GM21786 (cell line): ENCODE measurements at regions not wholly inside any gene's neighbourhood (a gene's known extent, or its start where the extent isn't known, plus 50 kb on each side); places are given as distances from the start of the nearest gene placed in this dataset.

Source experiments
- ATAC-seq: cut with Tn5 transposase; IDR thresholded peaks from one replicate; pipeline ENCODE4 v1.9.1; 2021; ENCODE audit not compliant: unreplicated experiment

DNA sequence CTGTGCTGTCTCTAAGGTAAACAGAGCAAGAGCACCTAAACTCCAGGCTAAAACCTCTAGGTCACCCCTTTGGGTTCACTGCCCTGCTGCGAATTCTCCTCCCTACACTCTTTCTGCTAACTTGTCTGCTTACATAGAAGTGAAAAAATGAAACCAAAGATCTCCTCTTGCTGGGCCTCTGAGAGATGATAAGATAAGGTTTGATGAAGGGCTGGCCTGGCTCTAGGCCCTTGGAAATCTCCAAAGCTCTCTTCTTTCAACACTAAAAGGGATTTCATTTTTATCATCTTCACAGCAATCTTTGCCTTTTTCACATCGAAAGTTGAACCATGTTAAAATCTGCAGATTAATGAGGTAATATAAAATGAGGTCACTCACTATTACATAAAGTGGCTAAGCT lies 450.8 kb upstream of the TLE4 start:
- no peak for ATAC-seq

DNA sequence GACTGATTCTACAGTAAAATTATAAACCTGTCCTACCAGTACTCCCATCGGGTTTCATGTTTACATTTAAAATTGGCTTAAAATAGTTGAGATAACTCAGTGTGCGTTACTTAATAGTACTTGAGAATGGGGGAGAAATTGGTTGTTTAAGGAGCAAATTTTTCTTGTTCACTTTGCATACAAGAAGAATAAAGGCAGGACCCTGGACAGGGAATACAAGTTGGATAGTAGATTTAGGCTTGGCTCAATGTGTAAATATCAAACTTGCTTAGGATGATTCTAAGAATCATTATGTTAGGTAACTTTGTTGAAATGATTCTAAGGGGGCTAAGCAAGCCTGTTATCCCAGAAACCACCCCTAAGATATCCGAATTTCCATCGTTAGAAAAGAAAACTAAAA lies 448.4 kb upstream of the TLE4 start:
- ATAC-seq = no peak

GRCh38 chr9:79127661-79128060 lies 444.1 kb upstream of the TLE4 start:
- ATAC-seq = no peak

DNA sequence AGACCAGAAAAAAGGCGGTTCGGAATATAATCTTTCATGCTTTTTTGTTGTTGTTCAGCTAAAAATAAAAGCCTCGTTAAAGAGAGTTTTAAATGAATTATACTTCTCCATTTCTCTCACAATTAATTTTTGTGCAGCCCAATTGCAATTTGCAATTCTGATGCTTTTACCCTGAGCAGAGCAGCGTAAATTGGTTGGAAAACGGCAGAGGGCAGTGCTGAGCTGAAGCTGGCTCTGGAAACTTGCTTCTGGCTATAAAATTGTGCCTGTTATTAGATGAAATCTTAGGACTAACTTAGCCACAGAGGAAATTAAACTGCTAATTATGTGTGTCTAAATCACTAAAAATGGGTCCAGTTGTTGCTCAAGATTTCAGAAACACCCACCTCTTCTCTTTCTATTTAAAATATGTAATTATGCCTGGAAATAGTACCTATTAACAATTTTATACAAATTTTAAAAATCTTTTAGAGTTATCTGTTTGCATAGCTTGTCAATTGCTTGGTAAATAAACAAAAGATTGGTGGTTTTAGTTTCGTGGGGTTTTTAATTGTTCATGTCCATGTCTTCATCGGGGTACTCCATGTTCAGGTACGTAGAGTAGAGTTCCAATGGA lies 441.8 kb upstream of the TLE4 start:
- no peak for ATAC-seq

DNA sequence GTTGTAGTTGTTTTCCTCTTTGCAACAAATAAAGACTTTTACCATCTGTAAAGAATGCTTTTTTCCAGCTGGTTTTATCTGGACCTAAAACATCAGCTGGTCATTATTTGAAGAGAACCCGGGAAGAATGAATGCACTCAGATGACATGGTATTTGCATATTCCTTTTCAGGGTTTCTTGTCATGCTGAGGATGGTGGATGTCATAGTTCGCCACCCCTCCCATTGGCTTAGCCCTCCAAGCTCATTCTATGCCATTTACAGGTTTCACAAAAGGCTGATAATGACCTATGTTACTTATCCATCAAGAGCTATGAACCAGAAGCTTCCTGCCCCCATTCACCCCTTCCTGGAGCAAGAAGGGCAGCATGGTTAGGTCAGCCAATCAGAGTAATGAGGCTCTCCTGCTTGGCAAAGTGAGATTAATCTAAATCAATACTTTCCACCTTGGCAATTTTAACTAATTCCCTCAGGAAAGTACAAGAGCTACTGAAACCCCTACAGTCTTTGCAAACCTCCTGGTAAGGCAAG lies 440.5 kb upstream of the TLE4 start:
- ATAC-seq = no peak

DNA sequence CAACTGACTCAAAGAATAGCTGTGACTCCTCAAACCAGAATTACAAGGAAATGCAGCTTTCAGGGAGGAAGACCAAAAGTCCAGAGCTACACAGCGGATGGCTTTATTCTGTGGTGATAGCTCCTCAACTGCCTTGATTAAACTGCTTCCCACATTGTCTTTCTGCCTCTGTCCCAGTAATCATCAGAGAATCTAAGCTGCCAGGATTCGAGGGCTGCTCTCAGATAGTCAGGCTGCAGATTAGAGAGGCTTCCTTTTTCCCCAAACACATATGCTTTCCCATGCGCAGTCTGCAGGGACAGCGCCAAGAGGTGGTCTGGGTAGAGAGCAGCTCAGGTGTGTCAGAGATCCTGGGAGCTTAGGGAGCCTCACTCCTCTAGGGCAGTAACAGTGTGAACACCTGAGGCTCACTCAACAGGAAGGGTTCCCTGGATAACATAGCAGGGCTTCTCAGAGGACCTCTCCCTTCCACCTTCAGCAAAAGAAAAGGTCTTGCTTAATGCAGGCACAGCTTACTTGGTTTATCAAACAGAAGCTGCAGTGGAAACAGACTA lies 439.9 kb upstream of the TLE4 start:
- no peak for ATAC-seq

DNA sequence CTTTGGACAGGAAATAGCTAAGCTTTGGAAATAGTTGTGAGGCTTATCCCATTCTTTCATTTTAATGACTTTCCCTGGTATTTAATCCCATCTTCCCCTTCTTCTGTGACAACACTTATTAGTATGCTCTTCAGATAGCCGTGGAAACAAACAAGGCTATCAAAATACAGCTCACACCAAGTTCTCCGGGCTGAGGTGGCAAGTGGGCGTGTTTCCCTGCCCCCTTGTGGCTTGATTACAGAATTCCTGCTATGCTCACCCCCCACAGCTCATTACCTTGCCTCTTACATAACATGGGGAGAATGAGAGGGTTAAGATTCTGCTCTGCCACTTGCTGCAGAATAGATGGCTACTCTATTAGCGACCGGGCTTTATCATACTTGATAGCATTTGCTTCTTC lies 437.1 kb upstream of the TLE4 start:
- ATAC-seq = no peak

GRCh38 chr9:79135681-79136415 lies 435.9 kb upstream of the TLE4 start:
- no peak for ATAC-seq

DNA sequence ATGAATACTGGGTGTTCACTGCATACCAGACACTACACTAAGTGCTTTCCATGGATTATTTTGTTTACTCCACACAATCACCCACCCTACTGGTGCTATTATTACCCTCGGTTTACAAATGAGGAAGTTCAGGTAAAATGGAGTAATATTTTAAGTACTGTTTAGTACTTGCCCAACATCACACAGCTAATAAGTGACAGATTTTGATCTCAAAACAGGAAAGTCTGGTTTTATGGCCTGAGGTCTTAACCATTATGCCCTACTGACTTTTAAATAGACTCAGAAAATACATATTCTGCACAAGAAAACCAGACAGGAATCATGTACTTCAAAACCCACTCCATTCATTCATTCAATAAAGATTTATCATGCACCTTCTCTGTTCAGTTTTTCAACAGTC lies 431.0 kb upstream of the TLE4 start:
- ATAC-seq = no peak

GRCh38 chr9:79143211-79143610 lies 428.6 kb upstream of the TLE4 start:
- ATAC-seq = no peak

DNA sequence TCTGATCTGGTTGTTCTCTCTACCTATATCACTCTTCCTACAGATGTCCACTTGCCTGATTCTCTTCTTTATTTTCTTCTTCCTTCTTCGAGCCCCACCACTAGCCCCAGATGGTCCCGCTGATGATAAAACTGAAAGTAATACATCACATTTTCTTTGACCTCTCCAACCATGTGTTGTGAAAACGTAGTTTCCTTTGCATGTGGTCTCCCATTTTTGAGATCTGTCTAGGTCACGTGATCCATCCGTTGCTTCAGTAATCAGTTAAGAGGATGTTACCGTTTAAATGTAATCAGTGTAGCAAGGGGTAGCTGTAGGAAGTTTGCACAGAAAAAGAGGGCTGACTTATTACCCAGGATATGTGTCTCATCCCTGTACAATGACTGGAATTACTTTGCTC lies 426.3 kb upstream of the TLE4 start:
- ATAC-seq = no peak

- ATAC-seq = no peak
Observed at GRCh38 chr9:79149585-79149984, 422.2 kb upstream of the TLE4 start.

DNA sequence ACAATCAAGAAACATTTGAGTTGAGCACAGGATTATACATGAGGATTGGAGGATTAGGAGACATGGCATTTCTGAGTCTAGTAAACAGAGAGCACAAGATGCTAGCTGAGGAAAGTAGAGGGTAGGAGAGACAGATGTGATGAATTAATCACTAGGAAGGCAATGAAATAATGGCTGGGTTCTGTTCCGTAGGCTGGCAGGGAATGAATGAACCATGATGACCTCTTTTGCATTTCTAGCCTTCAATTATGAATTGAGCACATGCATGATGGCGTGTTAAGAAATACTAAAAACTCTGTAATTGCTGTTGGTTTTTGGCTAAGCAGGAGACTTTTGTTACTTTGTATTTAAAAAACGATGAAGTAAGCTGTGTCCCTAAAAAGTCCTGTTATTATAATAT lies 420.0 kb upstream of the TLE4 start:
- no peak for ATAC-seq

DNA sequence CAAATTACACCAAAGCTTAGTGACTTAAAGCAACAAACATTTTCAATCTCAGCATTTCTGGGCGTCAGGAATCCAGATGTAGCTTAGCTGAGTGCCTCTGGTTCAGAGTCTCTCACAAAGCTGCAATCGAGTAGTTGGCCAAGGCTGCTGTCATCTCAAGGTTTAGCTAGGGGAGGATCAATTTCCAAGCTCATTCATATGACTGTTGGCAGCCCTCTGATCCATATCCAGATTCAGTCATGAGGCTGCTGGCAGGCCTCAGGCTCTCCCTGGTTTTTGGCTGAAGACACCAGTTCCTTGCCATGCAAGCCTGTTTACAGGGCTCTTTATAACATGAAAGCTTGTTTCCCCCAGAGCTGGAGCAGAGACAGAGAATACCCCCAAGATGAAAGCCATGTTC lies 419.5 kb upstream of the TLE4 start:
- no peak for ATAC-seq

- ATAC-seq = no peak
Observed at GRCh38 chr9:79154806-79155205, 417.0 kb upstream of the TLE4 start.

GRCh38 chr9:79155308-79155707 lies 416.5 kb upstream of the TLE4 start:
- ATAC-seq = no peak

GRCh38 chr9:79163544-79163943 lies 408.2 kb upstream of the TLE4 start:
- no peak for ATAC-seq

GRCh38 chr9:79164406-79164805 lies 407.4 kb upstream of the TLE4 start:
- ATAC-seq = no peak

DNA sequence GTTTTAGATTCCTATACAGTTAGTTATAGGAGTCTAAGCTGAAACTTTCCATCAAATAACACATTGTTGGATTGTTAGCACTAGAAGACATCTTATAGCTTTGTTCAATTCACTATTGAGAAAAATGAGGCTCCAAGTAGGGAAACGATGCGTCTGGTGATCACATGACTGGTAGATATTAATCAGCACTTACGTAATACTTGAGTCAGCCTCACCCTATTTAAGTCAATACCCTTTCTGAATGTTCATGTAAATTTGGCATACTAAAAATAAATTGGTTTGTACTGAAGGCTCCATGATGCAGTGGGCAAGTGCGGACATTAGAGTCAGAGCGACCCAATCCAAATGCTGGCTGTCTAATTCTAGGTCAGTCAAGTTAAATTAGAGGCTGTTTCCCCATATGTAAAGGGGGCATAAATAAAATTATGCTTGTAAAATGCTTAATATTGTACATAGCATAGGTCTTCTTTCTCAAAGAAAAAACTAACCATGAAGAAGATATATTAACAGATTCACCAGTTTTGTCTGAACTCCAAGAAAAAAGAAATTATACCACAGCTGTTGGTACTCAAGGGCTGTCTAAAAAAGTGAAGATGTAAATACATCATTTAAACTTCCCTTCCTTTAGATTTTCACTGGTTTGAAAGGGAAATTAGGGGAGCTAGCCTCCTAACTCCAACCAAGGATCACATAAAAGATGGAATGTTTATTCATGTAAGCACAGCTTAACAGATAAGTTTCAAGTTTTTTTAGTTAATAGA lies 406.6 kb upstream of the TLE4 start:
- ATAC-seq = no peak

DNA sequence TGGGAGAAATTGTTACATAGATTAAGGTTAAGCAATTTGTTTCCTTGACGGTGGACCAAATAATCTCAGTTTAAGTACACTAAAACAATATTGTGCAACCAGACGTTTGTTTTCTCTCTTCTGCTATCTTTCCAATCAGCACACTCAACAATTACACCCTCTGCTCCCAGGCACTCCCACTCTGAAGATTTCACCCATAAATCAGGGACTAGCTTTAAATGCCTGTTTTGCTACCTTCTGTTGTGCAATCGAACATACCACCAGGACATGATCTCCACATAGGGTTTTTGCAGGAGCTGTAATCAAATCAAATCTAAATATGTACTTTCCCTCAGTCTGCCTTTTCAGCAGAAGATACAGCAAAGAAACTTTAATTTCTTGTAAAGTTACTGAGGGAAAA lies 405.8 kb upstream of the TLE4 start:
- ATAC-seq = no peak

DNA sequence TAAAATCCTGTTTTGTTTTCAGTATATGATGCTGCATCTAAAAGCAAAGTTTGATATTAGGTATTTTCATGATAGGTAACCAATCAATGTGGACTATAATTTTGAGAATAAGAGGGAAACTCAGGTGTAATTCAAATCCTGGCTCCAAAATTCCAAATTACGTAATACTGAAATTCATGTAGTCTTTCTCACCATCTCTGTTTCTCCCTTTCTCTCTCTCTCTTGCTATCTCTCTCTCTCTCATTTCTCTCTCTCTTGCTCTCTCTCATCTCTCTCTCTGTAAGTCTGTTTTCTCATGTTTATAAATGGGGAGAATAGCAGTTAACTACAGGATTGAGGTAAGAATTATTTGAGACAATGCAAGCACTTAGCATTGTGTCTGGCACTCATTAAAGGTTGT lies 401.1 kb upstream of the TLE4 start:
- ATAC-seq = no peak

- ATAC-seq = no peak
Observed at GRCh38 chr9:79173932-79174331, 397.8 kb upstream of the TLE4 start.
